ENCODE measurements at regions not wholly inside any gene's neighbourhood (a gene's known extent, or its start where the extent isn't known, plus 50 kb on each side); places are given as distances from the start of the nearest gene placed in this dataset.
"Not testable (repeated sequence)": the region's sequence is repeated elsewhere in the genome, so short reads cannot be mapped to it uniquely, and the experiment has no call there.

GRCh38 chr5:163312598-163312997 lies 124.8 kb upstream of the CCNG1 start (continued):
- TF ChIP-seq ZNF462 (CRISPR knock-in tag; IDR thresholded peaks at IDR 0.05) (no peak), CREB1 (CRISPR knock-in tag; IDR thresholded peaks at IDR 0.05; ENCODE audit: low read depth) (no peak), ZNF331 (CRISPR knock-in tag; IDR thresholded peaks at IDR 0.05; ENCODE audit: low read depth) (no peak), EZH2 (IDR thresholded peaks at IDR 0.05; ENCODE audit: low read depth, unreplicated experiment) (no peak), POLR2AphosphoS5 (IDR thresholded peaks at IDR 0.05; ENCODE audit: low read depth) (no peak), STAT1 (IDR thresholded peaks at IDR 0.05; ENCODE audit: unreplicated experiment) (no peak)

- peaks cover 12% of the 10 kb centered on the region; the same call in 2 of the 3 replicates for H3K4me1 Mint-ChIP-seq
- H3K27ac Mint-ChIP-seq; H3F3A ChIP-seq (replicated peaks; ENCODE audit: low read depth); H3K27me3 ChIP-seq (ENCODE audit: insufficient read depth); H3K4me3 ChIP-seq; H2AFZ ChIP-seq; H3K27ac ChIP-seq (ENCODE audit: low read depth); H3K36me3 ChIP-seq (ENCODE audit: insufficient read depth); H3K9me2 ChIP-seq (ENCODE audit: insufficient read depth); H3K4me3 Mint-ChIP-seq; H3K79me2 ChIP-seq (replicated peaks; ENCODE audit: insufficient read depth); H4K20me1 ChIP-seq (replicated peaks; ENCODE audit: insufficient read depth); H3K27me3 Mint-ChIP-seq (ENCODE audit: insufficient read depth, low read depth, poor library complexity); H3K4me2 ChIP-seq; ATAC-seq; H3K4me1 ChIP-seq (ENCODE audit: insufficient read depth); DNase-seq (ENCODE audit: low spot score): not testable (repeated sequence)
- H3K36me3 Mint-ChIP-seq (ENCODE audit: low read depth), result peaks cover 36% of the 10 kb centered on the region
- H3K9me3 Mint-ChIP-seq, result peaks cover 25% of the 10 kb centered on the region
Observed at GRCh38 chr5:163313049-163313448, 124.3 kb upstream of the CCNG1 start.

- H3K36me3 ChIP-seq (ENCODE audit: insufficient read depth); ATAC-seq; H3F3A ChIP-seq (replicated peaks; ENCODE audit: low read depth); H3K27ac ChIP-seq (ENCODE audit: low read depth); H4K20me1 ChIP-seq (replicated peaks; ENCODE audit: insufficient read depth); H3K27ac Mint-ChIP-seq; H3K4me1 ChIP-seq (ENCODE audit: insufficient read depth); H3K79me2 ChIP-seq (replicated peaks; ENCODE audit: insufficient read depth); H3K4me2 ChIP-seq; DNase-seq (ENCODE audit: low spot score); H3K27me3 ChIP-seq (ENCODE audit: insufficient read depth); H3K4me3 ChIP-seq; H3K27me3 Mint-ChIP-seq (ENCODE audit: insufficient read depth, low read depth, poor library complexity); H2AFZ ChIP-seq; H3K9me2 ChIP-seq (ENCODE audit: insufficient read depth); H3K4me3 Mint-ChIP-seq: not testable (repeated sequence)
- Mint-ChIP-seq H3K4me1 (peaks cover 12% of the 10 kb centered on the region; the same call in 2 of the 3 replicates), H3K9me3 (peaks cover 30% of the 10 kb centered on the region), H3K36me3 (ENCODE audit: low read depth) (peaks cover 38% of the 10 kb centered on the region)
Observed at GRCh38 chr5:163316374-163316773, 121.0 kb upstream of the CCNG1 start.

All from GM23338 (cell line).